Renal pelvis (tissue), 1 donor: ENCODE measurements at regions not wholly inside any gene's neighbourhood (a gene's known extent, or its start where the extent isn't known, plus 50 kb on each side); places are given as distances from the start of the nearest gene placed in this dataset.

Source experiments
- DNase-seq: peaks from one replicate; pipeline ENCODE4 v3.0.0-alpha.2; 2013

GRCh38 chr12:126087692-126088091 is 1022.5 kb downstream of the AACS start:
- no peak for DNase-seq

DNA sequence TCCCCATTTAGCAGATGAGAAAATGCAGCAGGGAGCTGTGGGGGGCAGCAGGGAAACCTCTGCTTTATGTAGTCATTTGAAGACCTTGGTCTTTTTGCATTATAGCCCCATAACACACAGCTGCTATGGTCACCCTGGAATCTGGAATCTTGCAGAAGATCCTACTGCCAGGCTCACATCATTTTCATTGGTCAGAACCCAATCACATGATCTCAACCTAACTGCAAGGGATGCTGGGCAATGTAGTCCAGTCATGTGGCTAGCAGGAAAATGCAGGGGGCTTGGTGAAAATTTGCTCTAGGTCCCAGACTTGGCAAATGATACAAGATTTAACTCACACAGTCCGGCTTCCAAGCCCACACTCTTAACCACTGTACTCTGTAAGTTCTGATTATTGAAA is 1028.7 kb downstream of the AACS start:
- no peak for DNase-seq

DNA sequence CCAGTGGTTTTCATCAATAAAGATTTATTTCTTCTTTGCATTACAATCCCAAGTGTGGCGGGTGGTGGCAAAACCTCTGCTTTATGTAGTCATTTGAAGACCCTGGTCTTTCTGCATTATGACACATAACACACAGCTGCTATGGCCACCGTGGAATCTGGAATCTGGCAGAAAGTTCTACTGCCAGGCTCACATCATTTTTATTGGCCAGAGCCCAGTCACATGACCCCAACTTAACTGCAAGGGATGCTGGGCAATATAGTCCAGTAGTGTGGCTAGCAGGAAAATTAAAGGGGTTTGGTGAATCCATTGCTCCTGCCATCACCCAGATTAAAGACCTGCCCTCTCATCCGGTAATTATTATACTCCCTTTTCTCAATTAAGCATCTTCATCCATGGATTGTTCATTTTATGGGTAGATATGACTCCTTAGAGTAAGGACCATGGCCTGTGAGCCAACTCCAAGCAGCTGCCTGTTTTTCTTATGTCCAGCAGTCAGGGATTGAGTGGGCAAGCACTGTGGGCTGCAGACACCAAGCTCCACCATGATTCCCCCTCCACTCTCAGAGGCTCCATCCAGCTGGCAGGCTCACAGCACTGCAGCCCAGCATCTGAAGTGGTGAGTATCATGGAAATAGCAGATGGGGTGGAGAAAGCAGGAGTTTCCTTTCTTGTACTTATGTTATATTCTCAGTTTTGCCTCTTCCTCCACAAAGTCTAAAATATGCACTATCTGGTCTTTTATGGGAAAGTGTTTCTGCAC is 1030.7 kb downstream of the AACS start:
- no peak for DNase-seq

GRCh38 chr12:126106706-126107105 is 1041.5 kb downstream of the AACS start:
- no peak for DNase-seq

- no peak for DNase-seq
Observed at GRCh38 chr12:126107659-126108058, 1042.4 kb downstream of the AACS start.

- DNase-seq: no peak
Observed at GRCh38 chr12:126108247-126108646, 1043.0 kb downstream of the AACS start.

- DNase-seq: no peak
Observed at GRCh38 chr12:126112141-126112540, 1046.9 kb downstream of the AACS start.

DNA sequence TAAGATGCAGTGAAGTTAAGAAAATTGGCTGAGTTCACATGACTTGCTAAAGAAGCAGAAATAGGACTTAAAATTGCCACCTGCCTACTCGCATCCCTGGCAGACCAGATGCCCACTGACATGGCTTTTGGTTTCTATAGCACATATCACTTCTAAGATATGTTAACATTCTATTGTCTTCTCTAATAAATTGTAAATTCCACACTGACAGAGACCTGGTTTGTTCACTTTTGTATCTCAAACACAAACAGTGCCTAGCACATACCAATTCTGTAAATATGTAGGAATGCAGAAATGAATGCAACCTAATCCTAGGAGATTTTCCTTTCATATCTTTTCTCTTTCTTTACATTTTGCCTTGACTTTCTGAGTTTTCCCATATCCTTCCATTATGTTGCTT is 1047.6 kb downstream of the AACS start:
- DNase-seq: no peak

GRCh38 chr12:126114441-126114840 is 1049.2 kb downstream of the AACS start:
- DNase-seq: peak; percentile 43

DNA sequence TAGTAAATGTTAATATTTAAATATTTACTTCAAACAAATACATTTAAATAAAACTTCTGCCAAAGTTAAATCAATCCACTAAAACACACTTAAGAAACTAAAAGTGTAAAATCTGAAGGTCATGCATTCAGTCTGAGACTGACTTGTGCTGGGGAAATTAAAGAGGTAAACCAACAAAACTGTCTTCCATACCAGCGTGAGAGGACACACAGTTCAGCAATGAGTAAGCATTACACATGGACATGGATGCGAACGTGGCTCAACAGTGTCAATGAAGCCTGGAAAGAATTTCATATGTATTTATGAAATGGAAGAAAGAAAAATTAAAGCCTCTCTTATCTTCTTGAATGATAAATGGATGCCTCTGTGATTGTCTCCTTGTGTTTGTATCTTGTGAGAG is 1052.3 kb downstream of the AACS start:
- DNase-seq: no peak

GRCh38 chr12:126139355-126139754 is 1074.1 kb downstream of the AACS start:
- no peak for DNase-seq

- no peak for DNase-seq
Observed at GRCh38 chr12:126144603-126145002, 1079.4 kb downstream of the AACS start.

- DNase-seq: no peak
Observed at GRCh38 chr12:126147321-126147720, 1082.1 kb downstream of the AACS start.

DNA sequence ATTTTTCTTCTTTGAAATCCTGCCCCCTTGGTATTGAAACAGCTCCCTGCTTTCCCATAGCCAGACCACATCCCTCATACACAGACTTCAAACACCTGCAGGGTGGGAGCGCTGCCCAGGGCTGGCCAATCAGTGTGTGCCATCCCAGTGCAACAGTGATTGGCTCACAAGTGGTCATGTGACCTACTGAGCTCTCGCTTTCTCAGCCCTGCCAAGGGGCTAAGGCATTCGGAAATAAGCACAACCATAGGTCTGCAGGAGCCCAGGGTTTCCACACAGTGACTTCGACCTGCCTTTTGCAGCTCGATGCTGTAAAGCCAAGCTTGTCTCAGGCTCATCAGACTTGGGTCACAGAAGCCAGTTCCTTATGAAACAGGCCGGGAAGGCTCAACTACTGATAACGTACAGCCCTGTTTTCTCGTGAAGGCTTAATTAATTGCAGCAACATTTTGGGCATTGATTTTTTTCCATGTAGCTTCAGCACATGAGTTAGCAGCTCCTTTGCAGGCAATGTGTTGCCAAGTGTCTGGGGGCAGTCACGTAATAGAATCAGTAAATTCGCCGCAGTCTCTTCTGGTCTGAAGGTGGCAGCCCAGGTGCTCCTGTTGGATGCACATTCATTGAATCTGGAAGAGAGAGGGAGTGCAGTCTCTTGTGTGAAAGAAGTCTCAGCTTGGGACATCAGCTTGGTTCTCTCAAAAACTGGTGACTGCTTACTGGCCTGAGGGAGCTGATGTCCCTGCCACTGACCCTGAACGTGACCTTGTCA is 1091.8 kb downstream of the AACS start:
- DNase-seq: no peak

GRCh38 chr12:126157575-126157966 is 1092.3 kb downstream of the AACS start:
- DNase-seq: peak; percentile 9

- DNase-seq: no peak
Observed at GRCh38 chr12:126159139-126159538, 1093.9 kb downstream of the AACS start.

GRCh38 chr12:126160912-126161311 is 1095.7 kb downstream of the AACS start:
- DNase-seq: no peak

DNA sequence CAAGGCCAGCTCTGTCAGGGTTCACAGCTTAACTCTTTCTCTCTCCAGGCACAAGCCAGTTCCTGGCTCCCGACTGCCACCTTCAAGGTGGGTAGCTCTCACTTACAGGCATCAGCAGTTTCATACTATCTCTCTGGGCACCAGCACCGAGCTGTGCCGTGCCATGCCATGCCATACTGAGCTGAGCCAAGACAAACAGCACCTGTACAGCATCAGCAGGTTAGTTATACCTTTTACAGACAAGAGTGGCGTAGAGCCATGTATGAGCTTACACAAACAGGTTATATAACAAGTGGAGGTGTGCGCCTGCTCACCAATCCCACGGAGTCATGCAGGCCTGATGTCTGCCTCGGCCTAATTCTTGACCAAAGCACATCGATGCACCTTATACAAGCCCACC is 1098.7 kb downstream of the AACS start:
- DNase-seq: no peak

DNA sequence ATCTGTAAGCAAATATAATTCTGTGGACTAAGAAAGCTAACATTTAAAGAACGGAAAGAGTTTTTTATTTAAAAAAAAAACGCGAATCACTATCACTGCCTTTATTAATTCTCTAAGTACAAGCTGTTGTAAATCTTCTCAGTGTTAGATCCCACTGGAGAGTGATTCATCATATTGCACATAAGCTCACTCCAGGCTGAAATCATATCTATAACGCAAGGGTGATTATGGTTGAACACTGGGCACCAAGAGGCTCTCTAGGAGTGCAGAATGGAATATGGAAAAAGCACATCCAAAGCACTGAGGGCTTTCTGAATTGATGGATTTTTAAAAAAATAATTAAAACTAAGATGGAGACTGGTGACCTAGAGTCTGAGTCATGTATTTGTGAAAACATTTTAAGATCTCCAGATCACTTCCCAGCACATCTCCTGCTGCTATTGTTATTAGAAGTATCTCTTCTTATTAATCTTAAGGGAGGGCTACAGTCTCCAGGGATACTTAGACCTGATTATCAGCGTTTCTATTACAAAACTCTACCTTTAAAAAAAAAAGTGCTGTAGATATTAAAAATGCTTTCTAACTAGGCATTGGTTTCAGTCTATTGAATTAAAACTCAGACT is 1106.8 kb downstream of the AACS start:
- DNase-seq: no peak

- no peak for DNase-seq
Observed at GRCh38 chr12:126182619-126183236, 1117.5 kb downstream of the AACS start.

- DNase-seq: no peak
Observed at GRCh38 chr12:126185025-126185424, 1119.8 kb downstream of the AACS start.

DNA sequence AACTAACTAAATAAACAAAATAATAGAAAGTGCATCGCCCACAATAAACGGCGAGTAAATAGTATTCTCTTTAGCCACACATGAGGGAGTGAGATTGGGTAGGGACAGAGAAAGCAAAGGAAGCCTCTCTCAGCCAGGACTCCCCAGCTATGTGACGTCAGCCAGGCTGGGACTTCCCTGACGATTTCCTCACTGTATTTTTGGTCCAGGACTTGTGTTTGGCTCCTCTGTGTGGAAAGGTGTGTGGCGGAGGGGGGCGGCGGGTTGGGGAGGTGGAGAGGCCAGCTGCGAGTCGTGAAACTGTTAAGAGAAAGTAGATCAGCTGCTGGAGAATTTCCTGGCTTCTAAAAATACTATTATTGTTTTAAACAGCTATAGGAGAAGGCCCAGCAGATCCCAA is 1124.6 kb downstream of the AACS start:
- DNase-seq: no peak
